Cardiac muscle cell (in vitro differentiated cells and primary cell): ENCODE measurements at regions not wholly inside any gene's neighbourhood (a gene's known extent, or its start where the extent isn't known, plus 50 kb on each side); places are given as distances from the start of the nearest gene placed in this dataset.

Experiments
- DNase-seq, 2 donors: peaks; one replicate each; pipeline versions ENCODE4 v3.0.0 to v3.0.0-alpha.2; 2010 to 2017; ENCODE audit warnings: low read depth in 1 of 2, low spot score in 1 of 2
- H3K27ac ChIP-seq: fragments of 200-600 bp; sonication (generic); 2 replicates; pipeline ENCODE4 v1.5.1; 2016
- H3K27me3 ChIP-seq: fragments of 200-600 bp; sonication (generic); 2 replicates; pipeline ENCODE4 v1.6.0; 2016; ENCODE audit warnings: control low read depth
- H3K36me3 ChIP-seq: fragments of 200-600 bp; sonication (generic); 2 replicates; pipeline ENCODE4 v1.5.1; 2016; ENCODE audit warnings: control low read depth
- H3K4me1 ChIP-seq: fragments of 200-600 bp; sonication (generic); 2 replicates; pipeline ENCODE4 v1.8.1; 2017; ENCODE audit warnings: low read depth, mild to moderate bottlenecking, mixed run types
- H3K4me3 ChIP-seq: fragments of 200-600 bp; sonication (generic); 2 replicates; pipeline ENCODE4 v1.5.1; 2016; ENCODE audit warnings: mild to moderate bottlenecking
- H3K9me3 ChIP-seq: fragments of 200-600 bp; sonication (generic); 2 replicates; pipeline ENCODE4 v1.5.1; 2017; ENCODE audit warnings: low read depth, mild to moderate bottlenecking, control low read depth
- TF ChIP-seq, protein P1 (sequence below): IDR thresholded peaks from 2 replicates; pipeline ENCODE4 v1.5.1; 2012; ENCODE audit warnings: low read depth, mild to moderate bottlenecking, low read length

DNA sequence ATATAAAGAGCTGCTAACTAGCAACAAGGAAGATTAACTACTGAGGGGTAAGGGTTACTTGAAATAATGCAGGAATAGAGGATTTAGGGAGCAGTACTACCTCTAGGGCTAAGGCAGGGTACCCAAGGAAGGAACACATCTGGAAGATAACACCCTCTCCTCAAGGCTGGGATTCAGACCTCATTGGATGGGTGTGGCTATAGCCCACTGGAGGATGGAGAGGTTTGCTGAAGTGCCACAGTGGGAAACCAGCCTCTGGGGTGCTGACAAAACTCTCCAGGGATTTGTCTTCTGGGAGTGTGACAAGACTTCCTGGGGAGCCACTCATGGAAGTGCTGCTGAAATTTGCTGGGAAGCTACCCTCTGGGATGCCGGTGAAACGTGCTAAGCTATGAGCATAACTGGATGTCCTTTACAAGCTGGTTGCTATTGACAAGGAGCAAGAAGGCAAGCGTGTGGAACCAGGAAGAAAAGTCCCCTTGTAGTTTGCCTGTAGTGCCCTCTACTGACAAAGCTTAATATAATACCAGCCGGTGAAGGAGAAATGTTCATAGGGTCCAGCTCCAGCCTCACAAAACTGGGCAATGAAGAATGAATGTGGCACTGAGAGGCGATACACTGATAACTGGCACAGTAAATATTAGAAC, 122.8 kb upstream of the USP24 start:
- Histone ChIP-seq H3K36me3 (no peaks in the 10 kb centered on the region), H3K27me3 (no peaks in the 10 kb centered on the region), H3K27ac (no peak overlapping the region), H3K9me3 (no peaks in the 10 kb centered on the region), H3K4me3 (no peak overlapping the region), H3K4me1 (no peaks in the 10 kb centered on the region)
- peak; percentile 70 to 80 for DNase-seq
- TF ChIP-seq, protein P1, sequence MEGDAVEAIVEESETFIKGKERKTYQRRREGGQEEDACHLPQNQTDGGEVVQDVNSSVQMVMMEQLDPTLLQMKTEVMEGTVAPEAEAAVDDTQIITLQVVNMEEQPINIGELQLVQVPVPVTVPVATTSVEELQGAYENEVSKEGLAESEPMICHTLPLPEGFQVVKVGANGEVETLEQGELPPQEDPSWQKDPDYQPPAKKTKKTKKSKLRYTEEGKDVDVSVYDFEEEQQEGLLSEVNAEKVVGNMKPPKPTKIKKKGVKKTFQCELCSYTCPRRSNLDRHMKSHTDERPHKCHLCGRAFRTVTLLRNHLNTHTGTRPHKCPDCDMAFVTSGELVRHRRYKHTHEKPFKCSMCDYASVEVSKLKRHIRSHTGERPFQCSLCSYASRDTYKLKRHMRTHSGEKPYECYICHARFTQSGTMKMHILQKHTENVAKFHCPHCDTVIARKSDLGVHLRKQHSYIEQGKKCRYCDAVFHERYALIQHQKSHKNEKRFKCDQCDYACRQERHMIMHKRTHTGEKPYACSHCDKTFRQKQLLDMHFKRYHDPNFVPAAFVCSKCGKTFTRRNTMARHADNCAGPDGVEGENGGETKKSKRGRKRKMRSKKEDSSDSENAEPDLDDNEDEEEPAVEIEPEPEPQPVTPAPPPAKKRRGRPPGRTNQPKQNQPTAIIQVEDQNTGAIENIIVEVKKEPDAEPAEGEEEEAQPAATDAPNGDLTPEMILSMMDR = peak; percentile 53

GRCh38 chr1:55334797-55335196, 119.6 kb upstream of the USP24 start:
- no peaks in the 10 kb centered on the region for H3K27me3 ChIP-seq
- H3K4me3 ChIP-seq = no peak overlapping the region
- no peaks in the 10 kb centered on the region for H3K36me3 ChIP-seq
- no peak overlapping the region for H3K27ac ChIP-seq
- no peaks in the 10 kb centered on the region for H3K9me3 ChIP-seq
- no peaks in the 10 kb centered on the region for H3K4me1 ChIP-seq
- no peak for DNase-seq
- TF ChIP-seq, protein P1 = no peak

DNA sequence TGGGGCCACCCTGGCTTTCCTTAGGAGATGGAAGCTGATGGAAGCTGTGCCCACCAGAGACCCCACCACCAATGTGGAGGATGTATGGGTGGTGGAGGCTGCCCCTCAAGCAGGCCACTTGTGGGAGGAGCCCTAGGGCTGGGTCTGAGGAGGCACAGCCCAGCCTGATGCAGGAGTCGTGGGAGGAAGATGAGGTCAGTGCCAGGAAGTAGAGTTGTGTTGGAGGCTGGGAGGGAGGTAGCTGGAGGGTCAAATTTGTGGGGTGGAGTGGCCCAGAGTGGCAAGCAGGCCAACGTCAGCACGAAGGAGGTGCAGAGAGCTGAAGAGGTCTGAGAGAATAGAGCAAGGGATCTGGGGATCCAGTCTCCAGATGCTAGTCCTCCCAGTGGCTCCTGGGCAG, 119.0 kb upstream of the USP24 start:
- no peaks in the 10 kb centered on the region for H3K9me3 ChIP-seq
- H3K4me1 ChIP-seq = no peaks in the 10 kb centered on the region
- no peaks in the 10 kb centered on the region for H3K27me3 ChIP-seq
- H3K27ac ChIP-seq = no peak overlapping the region
- no peak overlapping the region for H3K4me3 ChIP-seq
- H3K36me3 ChIP-seq = no peaks in the 10 kb centered on the region
- peak in 1 of 2 donors; percentile 23 for DNase-seq
- TF ChIP-seq, protein P1 = no peak

DNA sequence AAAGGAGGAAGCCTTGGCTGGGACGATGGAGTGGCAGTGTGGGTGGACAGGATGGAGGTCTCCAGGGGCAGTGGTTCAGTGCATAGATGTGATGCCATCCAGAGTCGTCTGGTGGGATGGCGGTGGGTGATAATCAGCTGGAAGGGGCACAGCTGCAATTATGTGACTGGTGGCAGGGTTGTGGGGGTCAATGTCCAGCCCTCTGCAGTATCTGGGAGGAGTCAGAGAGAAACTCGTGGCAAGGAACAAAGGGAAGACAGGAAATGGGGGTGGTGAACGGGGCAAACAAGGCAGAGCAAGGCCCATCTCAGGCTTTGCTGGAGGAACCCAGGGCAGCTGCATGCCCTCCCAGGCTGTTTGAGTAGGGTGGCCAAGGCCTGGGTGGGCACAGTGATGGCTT, 118.3 kb upstream of the USP24 start:
- H3K4me3 ChIP-seq = no peak overlapping the region
- TF ChIP-seq, protein P1 = no peak
- H3K27ac ChIP-seq = no peak overlapping the region
- no peak for DNase-seq
- no peaks in the 10 kb centered on the region for H3K4me1 ChIP-seq
- H3K9me3 ChIP-seq = no peaks in the 10 kb centered on the region
- H3K27me3 ChIP-seq = no peaks in the 10 kb centered on the region
- H3K36me3 ChIP-seq = no peaks in the 10 kb centered on the region

GRCh38 chr1:55331351-55331750, 116.2 kb upstream of the USP24 start:
- H3K9me3 ChIP-seq = no peaks in the 10 kb centered on the region
- TF ChIP-seq, protein P1 = no peak
- H3K4me3 ChIP-seq = no peak overlapping the region
- no peaks in the 10 kb centered on the region for H3K4me1 ChIP-seq
- H3K27me3 ChIP-seq = no peaks in the 10 kb centered on the region
- no peak for DNase-seq
- no peak overlapping the region for H3K27ac ChIP-seq
- H3K36me3 ChIP-seq = no peaks in the 10 kb centered on the region
